Stimulated activated CD4-positive, alpha-beta T cell treated with anti-CD3 and anti-CD28 coated beads, Interleukin-4, amount 100 ng/mL, for 4 hours (primary cell): ENCODE measurements at regions not wholly inside any gene's neighbourhood (a gene's known extent, or its start where the extent isn't known, plus 50 kb on each side); places are given as distances from the start of the nearest gene placed in this dataset.
"Not testable (repeated sequence)": the region's sequence is repeated elsewhere in the genome, so short reads cannot be mapped to it uniquely, and the experiment has no call there.

Source experiments
- DNase-seq, 2 experiments: peaks; one replicate each; pipeline ENCODE4 v3.0.0-alpha.2; 2020

GRCh38 chr18:60200558-60200957 is 172.0 kb downstream of the MC4R start:
- DNase-seq, result no peak

- DNase-seq, result no peak
Observed at GRCh38 chr18:60199505-60199904, 173.1 kb downstream of the MC4R start.

GRCh38 chr18:60197671-60198462 is 174.7 kb downstream of the MC4R start:
- no peak for DNase-seq

GRCh38 chr18:60196836-60197606 is 175.6 kb downstream of the MC4R start:
- no peak for DNase-seq

- DNase-seq, result no peak
Observed at GRCh38 chr18:60193780-60194179, 178.8 kb downstream of the MC4R start.

GRCh38 chr18:60191926-60192325 is 180.6 kb downstream of the MC4R start:
- DNase-seq, result no peak

- no peak for DNase-seq
Observed at GRCh38 chr18:60189856-60190255, 182.7 kb downstream of the MC4R start.

- no peak for DNase-seq
Observed at GRCh38 chr18:60188958-60189357, 183.6 kb downstream of the MC4R start.

- no peak for DNase-seq
Observed at GRCh38 chr18:60182223-60182622, 190.4 kb downstream of the MC4R start.

- no peak for DNase-seq
Observed at GRCh38 chr18:60180671-60181070, 191.9 kb downstream of the MC4R start.

GRCh38 chr18:60178224-60178623 is 194.4 kb downstream of the MC4R start:
- DNase-seq, result not testable (repeated sequence)

GRCh38 chr18:60176259-60176658 is 196.3 kb downstream of the MC4R start:
- DNase-seq, result no peak

- DNase-seq, result no peak
Observed at GRCh38 chr18:60174832-60175231, 197.7 kb downstream of the MC4R start.

GRCh38 chr18:60172030-60172429 is 200.5 kb downstream of the MC4R start:
- no peak for DNase-seq

- no peak for DNase-seq
Observed at GRCh38 chr18:60163622-60164021, 209.0 kb downstream of the MC4R start.

- DNase-seq, result no peak
Observed at GRCh38 chr18:60162388-60162787, 210.2 kb downstream of the MC4R start.

- no peak for DNase-seq
Observed at GRCh38 chr18:60157810-60158209, 214.8 kb downstream of the MC4R start.

GRCh38 chr18:60153376-60153775 is 219.2 kb downstream of the MC4R start:
- DNase-seq, result no peak

GRCh38 chr18:60149316-60149715 is 223.3 kb downstream of the MC4R start:
- no peak for DNase-seq

GRCh38 chr18:60147323-60147722 is 225.3 kb downstream of the MC4R start:
- DNase-seq, result no peak

GRCh38 chr18:60146220-60146960 is 226.2 kb downstream of the MC4R start:
- no peak for DNase-seq

GRCh38 chr18:60145776-60146175 is 226.8 kb downstream of the MC4R start:
- no peak for DNase-seq

GRCh38 chr18:60134806-60135205 is 235.0 kb downstream of the PMAIP1 start:
- no peak for DNase-seq

- DNase-seq, result no peak
Observed at GRCh38 chr18:60130284-60130683, 230.5 kb downstream of the PMAIP1 start.
